ENCODE measurements at regions not wholly inside any gene's neighbourhood (a gene's known extent, or its start where the extent isn't known, plus 50 kb on each side); places are given as distances from the start of the nearest gene placed in this dataset.

GRCh38 chr5:57413145-57413544 is 69.5 kb downstream of the ACTBL2 start:
- TF ChIP-seq EZH2phosphoT487 (IDR thresholded peaks at IDR 0.05; ENCODE audit: insufficient read depth, low read depth) (no peak), EZH2 (IDR thresholded peaks at IDR 0.05; ENCODE audit: insufficient read depth, poor library complexity, severe bottlenecking) (no peak)

Data from GM23248 (cell line).